NCI-H2196 (cell line): ENCODE measurements at regions not wholly inside any gene's neighbourhood (a gene's known extent, or its start where the extent isn't known, plus 50 kb on each side); places are given as distances from the start of the nearest gene placed in this dataset.

ENCODE experiments used
- DNase-seq: peaks from one replicate; lab custom pipeline; 2025; ENCODE audit not compliant: unreplicated experiment; lab: John Stamatoyannopoulos, UW

DNA sequence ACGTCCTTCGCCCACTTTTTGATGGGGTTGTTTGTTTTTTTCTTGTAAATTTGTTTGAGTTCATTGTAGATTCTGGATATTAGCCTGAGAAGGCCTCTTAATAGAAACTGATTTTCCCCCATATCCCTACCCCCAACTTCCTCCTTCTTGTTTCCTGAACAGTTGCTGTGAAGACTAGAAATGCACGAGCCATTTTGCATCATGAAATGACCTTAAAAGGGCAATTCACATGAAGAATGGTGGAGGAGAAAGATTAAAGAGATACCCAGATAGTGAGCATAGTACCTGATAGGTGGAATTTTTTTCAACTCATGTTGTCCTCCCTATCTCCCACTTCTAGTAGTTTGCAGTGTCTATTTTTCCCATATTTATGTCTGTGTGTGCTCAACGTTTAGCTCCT is 55.2 kb upstream of the KCNH8 start:
- no peak for DNase-seq

DNA sequence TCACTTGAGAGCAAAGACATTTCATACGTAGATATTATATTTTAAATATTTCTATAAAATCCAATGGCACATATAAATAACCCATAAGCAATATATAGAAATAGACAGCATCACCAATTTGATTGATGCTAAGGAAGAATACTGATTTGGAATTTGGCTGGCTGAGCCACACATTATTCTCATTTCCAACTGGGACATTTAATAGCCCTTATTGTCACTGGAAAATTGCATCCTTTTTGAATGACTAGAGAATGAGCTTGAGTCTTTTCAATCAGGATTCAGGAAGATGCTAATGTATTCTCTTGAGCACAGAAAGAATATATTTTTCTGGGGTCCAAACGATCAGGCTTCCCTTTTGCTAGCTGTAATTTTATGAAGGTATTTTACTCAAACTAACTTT is 70.9 kb upstream of the KCNH8 start:
- no peak for DNase-seq

DNA sequence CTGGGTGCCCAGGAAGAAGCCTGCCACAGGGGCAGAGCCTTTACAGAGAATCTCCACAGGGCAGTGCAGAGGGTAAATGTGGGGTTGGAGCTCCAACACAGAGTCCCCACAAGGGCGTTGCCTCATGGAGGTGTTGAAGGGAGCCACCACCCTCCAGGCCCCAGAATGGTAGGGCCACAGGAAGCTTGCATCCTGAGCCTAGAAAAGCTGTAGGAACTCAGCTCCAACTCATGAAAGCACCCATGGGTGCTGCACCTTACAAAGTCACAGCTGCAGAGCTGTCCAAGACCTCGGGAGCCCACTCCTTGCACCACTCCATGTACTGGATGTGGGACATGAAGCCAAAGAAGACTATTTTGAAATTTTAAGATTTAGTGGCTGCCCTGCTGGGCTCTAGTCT is 73.3 kb upstream of the KCNH8 start:
- DNase-seq = no peak

DNA sequence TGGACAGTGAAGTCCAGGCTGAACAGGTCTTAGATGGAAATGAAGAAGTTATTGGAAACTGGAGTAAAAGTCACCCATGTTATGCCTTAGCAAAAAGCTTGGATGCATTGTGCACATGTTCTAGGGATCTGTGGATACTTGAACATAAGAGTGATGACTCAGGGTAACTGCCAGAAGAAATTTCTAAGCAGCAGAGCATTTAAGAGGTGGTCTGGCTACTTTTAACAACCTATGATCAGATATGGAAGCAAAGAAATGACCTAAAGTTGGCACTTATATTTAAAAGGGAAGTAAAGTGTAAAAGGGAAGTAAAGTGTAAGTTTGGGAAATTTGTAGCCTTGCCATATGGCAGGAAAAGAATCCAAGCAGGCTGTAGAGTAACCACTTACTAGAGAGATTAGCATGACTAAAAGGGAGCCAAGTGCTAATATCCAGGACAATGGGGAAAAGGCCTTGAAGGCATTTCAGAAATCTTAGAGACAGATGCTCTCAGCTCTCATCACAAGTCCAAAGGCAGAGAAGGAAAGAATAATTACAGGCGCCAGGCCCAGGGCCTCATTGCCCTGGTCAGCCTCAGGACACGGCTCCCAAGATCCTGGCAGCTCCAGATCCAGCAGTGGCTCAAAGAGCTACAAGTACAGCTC is 73.9 kb upstream of the KCNH8 start:
- no peak for DNase-seq

DNA sequence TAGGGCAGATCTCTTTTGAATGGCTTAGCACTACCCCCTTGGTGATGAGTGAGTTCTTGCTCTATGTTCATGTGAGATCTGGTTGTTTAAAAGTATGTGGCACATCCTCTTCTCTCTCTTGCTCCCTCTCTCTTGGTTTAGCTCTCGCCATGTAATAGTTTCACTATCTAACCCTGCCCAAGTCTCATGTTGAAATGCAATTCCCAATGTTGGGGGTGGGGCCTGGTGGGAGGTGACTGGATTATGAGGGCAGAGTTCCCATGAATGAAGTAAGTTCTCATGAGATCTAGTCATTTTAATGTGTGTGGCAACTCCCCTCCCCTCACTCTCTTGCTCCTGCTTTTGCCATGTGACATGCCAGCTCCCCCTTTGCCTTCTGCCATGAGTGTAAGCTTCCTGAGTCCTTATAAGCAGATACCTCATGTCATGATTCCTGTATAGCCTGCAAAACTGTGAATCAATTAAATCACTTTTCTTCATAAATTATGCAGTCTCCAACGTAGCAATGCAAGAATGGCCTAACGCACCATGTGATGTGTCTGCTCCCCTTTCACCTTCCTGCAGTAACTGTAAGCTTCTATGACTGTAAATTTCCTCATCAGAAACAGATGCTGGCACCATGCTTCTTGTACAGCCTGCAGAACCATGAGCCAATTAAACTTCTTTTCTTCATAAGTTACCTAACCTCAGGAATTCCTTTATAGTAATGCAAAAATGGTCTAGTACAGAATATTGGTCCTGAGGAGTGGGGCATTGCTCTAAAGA is 74.8 kb upstream of the KCNH8 start:
- no peak for DNase-seq

DNA sequence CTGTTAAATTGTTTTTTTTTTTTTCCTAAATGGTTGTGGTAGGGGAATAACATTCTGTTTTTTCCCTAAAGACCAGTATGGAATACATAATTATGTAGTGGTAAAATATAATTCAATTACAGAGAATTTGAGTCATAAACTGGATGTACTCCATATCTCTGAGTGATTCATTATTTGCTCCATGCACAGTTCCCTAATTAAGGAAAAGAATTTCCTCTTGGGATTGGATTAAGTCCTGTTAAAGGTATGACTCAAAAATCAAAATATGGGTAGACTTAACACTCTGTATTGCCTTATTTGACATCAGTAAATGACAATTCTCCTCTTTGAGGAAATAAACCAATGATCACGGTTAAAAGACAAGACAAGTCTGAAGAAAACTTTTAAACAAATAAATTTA is 78.0 kb upstream of the KCNH8 start:
- no peak for DNase-seq

DNA sequence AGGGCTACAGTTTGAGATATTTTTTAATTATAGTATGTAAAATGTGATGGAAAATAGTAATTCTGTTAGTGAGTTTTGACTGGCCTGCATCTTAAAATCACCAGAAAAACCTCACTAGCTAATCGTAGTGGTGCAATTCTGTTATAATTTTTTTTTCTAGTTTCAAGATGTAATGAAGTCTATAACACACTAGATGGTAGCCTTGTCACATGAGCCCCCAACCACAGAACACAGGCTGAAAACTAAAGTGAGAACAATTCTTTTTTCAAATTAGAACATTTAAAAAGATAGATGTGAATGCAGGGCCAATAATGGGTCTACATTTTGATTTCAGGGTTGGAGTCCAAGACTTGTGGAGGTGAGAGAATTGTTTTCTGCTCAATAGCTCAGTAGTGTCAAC is 83.3 kb upstream of the KCNH8 start:
- DNase-seq = no peak

DNA sequence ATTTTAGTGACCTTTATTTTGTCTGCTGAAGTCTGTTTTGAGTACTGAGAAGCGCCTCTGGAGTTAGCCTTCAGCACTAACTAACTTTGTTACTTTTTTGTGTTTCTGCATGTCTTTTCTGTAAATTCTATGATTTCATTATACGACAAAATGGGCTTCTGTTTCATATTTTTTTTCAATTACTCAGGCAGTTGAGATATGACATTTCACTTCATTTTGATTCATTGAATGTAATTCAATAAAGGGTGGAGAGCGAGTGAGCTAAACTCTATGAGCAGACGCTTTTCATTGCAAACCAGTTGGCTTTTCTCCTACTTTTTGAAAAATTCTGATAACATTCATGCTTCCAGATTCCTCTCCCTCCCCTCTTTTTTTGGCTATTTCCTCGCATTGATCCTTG is 84.4 kb upstream of the KCNH8 start:
- DNase-seq = no peak

DNA sequence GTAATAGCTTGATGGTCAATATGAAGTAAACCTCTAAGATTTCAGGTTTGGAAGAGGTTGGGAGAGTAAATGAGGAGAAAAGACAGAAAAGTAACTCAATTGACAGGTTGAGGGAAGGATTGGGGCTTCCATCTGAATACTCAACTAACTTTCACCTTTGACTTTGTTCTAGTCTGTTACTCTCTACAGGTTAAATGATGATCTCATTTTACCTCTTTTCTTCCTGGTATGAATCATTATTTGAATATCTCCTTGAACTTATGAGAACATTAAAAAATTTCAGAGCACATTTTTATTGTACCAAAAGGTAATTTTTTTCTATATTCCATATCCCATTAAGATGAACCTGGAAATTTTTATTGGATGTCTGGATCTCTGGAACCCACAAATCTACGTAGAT is 87.9 kb upstream of the KCNH8 start:
- DNase-seq = no peak

DNA sequence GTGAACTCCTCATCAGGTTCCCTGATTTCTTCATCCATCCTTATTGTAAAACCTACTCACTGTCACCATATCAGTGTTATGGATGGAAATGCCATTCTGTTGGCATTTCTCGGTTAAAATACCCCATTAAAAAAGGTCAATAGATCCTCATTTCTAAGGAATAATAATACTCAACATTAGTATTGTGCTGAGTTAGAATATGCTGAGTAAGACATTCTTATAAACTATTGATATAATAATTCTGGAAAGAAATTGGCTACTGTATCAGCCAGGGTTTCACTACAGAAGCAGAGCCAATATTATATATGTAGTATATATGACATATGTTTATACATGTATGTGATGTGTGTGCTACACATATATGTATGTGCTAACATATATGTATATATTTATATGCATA is 95.4 kb upstream of the KCNH8 start:
- no peak for DNase-seq

DNA sequence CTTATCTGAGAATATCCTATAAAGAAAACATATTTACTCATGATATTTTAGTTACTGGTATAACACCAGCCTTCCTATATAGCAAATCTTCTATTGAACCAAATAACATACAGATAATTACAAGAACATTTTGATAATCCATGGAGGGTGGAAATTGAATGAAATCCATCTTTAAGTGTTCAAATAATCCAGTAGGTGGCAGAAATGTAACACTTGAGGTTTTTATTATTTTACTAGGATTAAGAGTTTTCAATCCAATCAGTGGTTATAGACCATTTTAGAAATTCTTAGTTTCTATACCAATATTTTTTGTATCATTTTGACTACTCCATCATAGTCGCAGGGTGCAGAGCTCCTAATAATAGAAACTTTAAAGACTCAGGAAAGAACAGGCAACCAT is 101.9 kb upstream of the KCNH8 start:
- no peak for DNase-seq

DNA sequence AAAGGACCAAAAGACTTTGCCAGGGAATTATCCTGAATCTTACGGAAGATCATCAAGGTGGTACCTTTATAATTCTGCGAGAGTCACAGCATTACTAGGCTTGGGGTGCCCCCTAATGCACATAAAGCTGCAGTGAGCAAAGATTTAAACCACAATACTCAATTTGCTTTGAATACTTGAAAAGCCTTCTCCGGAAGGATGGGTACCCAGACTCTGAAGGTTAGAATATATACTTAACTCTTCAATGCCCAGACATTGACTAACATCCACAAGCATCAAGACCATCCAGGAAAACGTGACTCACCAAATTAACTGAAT is 117.8 kb upstream of the KCNH8 start:
- no peak for DNase-seq

DNA sequence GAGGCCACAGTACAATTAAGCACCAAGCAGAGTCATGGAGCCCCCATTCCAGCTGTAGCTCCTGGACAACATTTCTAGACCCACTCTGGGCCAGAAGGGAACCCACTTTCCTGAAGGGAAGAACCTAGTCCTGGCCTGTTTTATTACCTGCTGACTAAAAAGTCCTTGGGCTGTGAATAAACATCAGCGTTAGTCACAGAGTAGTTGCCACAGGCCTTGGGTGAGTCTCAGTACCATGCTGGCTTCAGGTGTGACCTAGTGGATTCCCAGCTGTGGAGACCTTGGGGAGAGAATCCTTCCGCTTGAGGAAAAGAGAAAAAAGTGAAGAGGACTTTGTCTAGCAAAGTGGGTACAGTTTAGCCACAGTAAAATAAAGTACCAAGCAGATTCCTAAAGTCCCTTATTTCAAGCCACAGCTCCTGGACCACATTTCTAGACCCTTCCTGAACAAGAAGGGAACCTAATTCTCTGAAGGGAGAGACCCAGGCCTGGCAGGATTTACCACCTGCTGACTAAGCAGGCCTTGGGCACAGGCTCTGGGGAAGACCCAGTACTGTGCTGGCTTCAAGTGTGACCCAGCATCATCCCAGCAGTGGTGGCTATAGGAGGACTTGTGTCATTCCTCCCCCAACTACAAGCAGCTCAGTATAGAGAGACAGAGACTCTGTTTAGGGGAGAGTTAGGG is 118.3 kb upstream of the KCNH8 start:
- no peak for DNase-seq

DNA sequence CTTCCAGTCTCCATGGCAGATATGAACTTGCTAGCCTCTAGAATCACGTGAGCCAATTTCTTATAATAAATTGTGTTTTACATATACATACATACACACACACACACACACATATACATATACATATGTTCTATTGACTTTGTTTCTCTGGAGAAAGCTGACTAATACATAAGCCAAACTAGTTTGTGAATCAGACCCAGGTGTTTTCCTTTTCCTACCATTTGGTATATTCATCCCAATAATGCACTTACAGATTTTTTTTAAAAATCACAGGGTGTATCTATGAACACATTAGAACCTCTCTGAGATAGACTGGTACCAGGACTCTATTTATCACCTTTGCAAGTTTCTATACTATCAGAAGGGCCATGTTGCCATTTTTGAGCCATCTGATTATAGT is 122.9 kb upstream of the KCNH8 start:
- no peak for DNase-seq

DNA sequence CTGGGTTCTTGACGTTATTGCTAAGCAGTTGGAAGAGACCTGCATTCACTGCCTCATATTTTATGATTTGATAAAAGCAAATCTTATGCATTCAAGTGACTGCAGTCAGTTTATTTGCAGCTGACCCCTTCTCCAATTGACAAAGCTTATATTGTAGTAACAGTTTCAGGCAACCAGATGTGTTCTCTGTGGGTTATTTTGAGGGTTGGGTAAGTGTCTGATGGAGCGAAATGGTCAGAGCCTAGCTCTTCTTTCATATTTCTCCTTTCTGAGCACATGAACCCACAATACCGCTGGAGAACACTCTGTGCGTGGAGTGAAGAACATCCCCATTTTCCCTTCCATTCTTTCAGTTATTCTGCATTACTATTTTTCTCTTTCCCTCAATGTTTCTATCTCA is 125.8 kb upstream of the KCNH8 start:
- DNase-seq = no peak

DNA sequence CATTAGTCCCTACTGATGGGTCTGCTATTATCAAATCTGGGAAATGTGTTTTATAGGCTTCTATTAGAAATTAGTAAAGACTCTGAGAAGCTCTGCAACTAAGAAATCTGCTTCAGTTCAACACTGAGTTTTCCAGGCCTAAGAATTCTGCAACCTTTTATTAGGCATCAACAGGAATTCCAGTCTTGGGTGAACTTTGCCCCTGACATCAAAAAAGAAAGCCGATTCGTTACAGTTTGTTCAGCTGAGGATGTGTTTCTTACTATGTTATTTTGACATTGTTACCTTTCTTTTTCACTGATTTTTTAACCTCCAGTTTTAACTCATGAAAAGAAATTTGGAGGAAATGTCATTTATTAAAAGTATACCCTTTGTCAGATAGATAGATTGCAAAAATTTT is 131.5 kb upstream of the KCNH8 start:
- DNase-seq = no peak

DNA sequence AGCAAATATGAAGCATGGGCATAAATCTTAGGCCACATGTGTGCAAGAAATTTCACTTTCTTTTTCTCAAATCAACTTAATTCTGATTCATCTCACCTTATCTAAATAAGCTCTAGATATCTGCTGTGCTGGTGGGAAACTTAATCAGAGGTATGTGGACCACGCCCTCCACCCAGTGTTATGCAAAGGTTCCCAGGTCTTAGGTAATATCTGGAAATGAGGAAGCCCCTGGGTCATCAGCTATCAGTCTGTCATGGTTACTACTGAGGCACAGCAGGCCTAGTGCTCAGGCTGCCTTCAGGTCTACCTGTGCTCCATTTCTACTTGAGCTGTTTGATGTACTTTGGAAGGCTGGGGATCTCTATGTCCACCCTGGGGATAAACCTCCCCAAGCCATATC is 134.4 kb upstream of the KCNH8 start:
- no peak for DNase-seq

DNA sequence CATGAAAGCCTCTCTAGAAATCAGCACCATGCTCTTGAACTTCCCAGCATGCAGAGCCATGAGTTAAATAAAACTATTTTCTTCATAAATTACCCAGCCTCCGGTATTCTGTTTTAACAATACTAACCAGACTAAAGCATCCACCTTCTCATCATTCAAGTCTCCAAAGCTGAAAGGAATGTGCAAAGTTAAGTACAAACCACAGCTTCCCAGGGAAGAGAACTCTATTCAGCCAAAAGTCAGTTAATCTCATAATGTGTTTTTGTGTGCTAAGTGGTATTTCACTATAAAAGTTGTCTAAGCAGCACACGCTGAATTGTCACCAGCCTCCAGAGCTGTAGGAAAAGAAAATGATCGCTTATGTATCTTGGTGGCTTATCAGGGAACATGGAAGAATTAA is 135.5 kb upstream of the KCNH8 start:
- DNase-seq = no peak

DNA sequence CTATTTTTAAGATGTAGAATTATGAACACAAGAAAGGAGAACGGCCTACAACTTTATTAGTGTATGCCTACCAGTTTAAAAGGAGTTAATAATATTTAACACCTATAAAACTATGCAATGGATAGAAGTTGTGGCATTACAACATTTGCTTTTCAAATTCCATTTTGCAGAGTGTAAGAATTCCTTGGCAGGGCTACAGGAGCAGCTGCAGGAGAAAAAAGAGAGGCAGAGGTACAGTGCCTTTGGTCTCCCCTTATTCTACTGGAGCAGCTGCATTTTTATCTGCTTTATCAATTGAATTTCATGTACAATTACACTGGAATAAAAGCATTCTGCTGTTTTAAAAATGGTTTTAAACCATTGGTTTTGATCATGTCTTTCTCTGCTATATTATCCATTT is 145.7 kb upstream of the KCNH8 start:
- no peak for DNase-seq

DNA sequence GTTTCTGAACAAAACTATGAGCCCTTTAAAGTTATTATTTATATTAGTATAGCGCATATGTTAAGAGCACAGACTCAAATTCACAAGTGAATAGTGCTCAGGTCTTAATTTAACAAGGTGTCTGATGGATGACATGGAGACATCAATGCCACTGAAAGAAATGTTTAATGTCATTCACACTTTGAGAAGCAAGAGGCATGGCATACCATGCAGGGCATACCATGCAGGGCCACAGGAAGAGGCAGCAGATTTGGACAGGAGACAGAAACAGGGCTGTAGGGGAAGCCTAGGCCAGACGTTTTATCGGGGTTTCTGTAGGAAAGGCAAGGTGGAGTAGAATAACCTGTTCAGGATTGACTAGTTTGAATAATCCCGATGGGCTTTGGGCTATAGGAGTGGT is 150.2 kb upstream of the KCNH8 start:
- DNase-seq = no peak

DNA sequence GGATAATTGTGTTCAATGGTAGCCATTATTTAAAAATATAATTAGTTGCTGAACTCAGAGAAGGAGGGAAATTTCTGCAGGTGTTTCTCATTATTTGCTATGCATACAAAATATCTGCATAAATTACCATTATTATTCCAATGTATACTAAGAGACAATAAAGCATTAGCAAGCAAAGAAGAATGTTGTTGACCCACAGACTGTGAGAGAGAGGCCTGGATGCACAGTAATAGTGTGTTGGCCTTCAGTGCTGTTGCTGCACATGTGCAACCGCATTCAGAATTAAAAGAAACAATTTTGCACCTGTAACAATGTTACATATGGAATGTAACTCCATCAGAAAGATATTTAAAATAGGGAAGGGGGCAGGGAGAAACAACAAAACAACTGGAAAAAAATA is 155.6 kb upstream of the KCNH8 start:
- no peak for DNase-seq

DNA sequence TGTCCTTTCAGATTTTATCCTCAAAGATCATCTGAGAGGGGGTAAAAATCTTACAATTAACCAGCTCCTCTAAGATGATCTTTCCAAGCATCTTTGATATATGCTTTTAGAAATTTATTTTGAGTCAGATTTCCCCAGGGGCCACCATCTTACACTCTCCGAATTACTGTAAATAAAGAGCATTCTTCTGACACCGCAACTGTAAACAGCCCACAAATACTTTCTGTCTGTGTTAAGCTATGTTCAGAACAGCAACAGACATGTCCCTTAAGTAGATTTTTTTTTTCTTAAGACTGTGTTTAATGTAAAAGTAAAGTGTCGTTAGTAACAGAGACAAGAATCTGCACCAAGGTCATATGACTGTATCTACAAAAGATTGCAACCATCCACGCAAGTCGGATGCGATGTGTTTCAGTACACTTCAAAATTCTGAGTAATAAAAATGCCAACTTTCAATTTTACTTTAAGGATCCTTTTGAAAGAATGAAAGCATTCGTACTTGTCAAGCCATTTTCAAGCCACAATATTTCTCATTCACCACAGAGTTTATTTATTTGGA is 159.0 kb upstream of the KCNH8 start:
- no peak for DNase-seq
